ENCODE measurements at regions not wholly inside any gene's neighbourhood (a gene's known extent, or its start where the extent isn't known, plus 50 kb on each side); places are given as distances from the start of the nearest gene placed in this dataset.

DNA sequence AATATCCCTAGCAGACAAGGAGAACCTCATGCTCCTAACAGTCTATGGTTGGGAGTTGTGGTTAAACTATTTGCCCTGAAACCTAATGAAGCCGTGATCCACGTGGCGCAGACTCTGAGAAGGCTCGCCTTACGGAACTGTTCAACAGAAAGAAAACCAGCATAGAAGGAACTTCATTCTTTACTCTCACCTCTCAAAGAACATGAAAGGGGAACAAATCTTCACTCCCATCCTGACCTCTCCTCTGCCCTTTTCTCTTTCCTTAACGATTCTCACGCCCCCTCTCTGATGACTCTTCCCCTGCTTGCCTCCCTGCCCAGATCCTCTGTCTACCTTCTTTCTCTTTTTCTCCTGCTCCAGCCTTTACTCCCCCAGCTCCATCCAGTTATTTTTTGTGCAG is 54.2 kb downstream of the IRAG1 start:
- no peak overlapping the region for H2AK5ac ChIP-seq (ENCODE audit: low read depth, low read length)
- no peak overlapping the region for H3K23ac ChIP-seq (ENCODE audit: insufficient read length)
- no peaks in the 10 kb centered on the region; the same call in 1 of the 2 replicates for H3K23me2 ChIP-seq (ENCODE audit: low read depth, low read length)
- no peaks in the 10 kb centered on the region for H3K79me1 ChIP-seq (ENCODE audit: low read depth, low read length)
- no peak overlapping the region for H2AFZ ChIP-seq (ENCODE audit: low read length)
- H2BK15ac ChIP-seq (ENCODE audit: low read length), result no peak overlapping the region
- POLR2A ChIA-PET (ENCODE audit: partially characterized antibody), result no interaction called here
- CTCF ChIA-PET (ENCODE audit: partially characterized antibody), result interaction anchor here (1.3 to 1.8 kb wide), 2 partner anchors 95 to 227 kb away, joined by 3 read pairs; no protein-coding TSS in a partner anchor
- no peaks in the 10 kb centered on the region for H3K9me3 ChIP-seq (ENCODE audit: insufficient read depth in 2 of 2, low read depth in 1 of 2, low read length in 1 of 2)
- H2BK20ac ChIP-seq (ENCODE audit: low read length), result no peak overlapping the region
- H3K4me3 ChIP-seq (ENCODE audit: extremely low read depth in 1 of 4, insufficient read depth in 2 of 4, low read depth in 3 of 4, low read length in 4 of 4), result no peak overlapping the region
- H3K18ac ChIP-seq (ENCODE audit: extremely low read depth, low read length), result no peak overlapping the region
- H3K56ac ChIP-seq (replicated peaks; ENCODE audit: insufficient read length, low read depth, low read length), result no peak overlapping the region
- no peak overlapping the region for H2BK120ac ChIP-seq (replicated peaks; ENCODE audit: low read depth, low read length)
- H2BK5ac ChIP-seq (ENCODE audit: low read depth, low read length), result no peak overlapping the region
- H4K91ac ChIP-seq (replicated peaks; ENCODE audit: insufficient read length, low read length), result no peak overlapping the region
- no peak overlapping the region for H3K4ac ChIP-seq (replicated peaks; ENCODE audit: insufficient read length, low read depth, low read length)
- H4K8ac ChIP-seq (ENCODE audit: extremely low read depth, insufficient read depth, low read length), result no peak overlapping the region
- no peak overlapping the region for H3K9ac ChIP-seq (replicated peaks in 1 of 4; ENCODE audit: extremely low read depth in 1 of 4, low read depth in 3 of 4, low read length in 3 of 4)
- no peak for DNase-seq (ENCODE audit: low read depth in 1 of 2, low spot score in 2 of 2)
- H2BK12ac ChIP-seq (ENCODE audit: low read depth, low read length), result no peak overlapping the region
- H3K14ac ChIP-seq (ENCODE audit: insufficient read length), result no peak overlapping the region
- H3K79me2 ChIP-seq (ENCODE audit: control insufficient read depth in 1 of 2, insufficient read depth in 2 of 2, low read length in 2 of 2), result no peaks in the 10 kb centered on the region
- FAIRE-seq, result no peak
- no peaks in the 10 kb centered on the region for H4K20me1 ChIP-seq (replicated peaks in 1 of 2; ENCODE audit: control insufficient read depth in 1 of 2, insufficient read depth in 2 of 2, low read length in 2 of 2)
- WGBS, 2 experiments (ENCODE audit: extremely low coverage in 1 of 2, insufficient coverage in 1 of 2, insufficient read length in 1 of 2, insufficient replicate concordance in 2 of 2, low coverage in 1 of 2, low lambda C conversion rate in 2 of 2, missing lambda C conversion rate in 1 of 2), result 94% methylated on average over 7 of the region's 7 CpGs; no CpG with 5 or more reads in 1 of the 2 experiments
- no peak overlapping the region for H3K27ac ChIP-seq (ENCODE audit: low read depth, low read length)
- no peak overlapping the region for H3K4me2 ChIP-seq (ENCODE audit: insufficient read depth in 1 of 2, low read depth in 2 of 2, low read length in 2 of 2)
- no peaks in the 10 kb centered on the region for H3K36me3 ChIP-seq (ENCODE audit: control insufficient read depth in 2 of 4, insufficient read depth in 4 of 4, low read length in 3 of 4)
- no peak overlapping the region for H4K5ac ChIP-seq (ENCODE audit: insufficient read length, low read depth, low read length)
- no peaks in the 10 kb centered on the region for H3K4me1 ChIP-seq (replicated peaks in 1 of 4; ENCODE audit: control insufficient read depth in 3 of 4, insufficient read depth in 4 of 4, low read length in 3 of 4)
- no peaks in the 10 kb centered on the region for H3K27me3 ChIP-seq (replicated peaks in 1 of 4; ENCODE audit: control insufficient read depth in 3 of 4, extremely low read depth in 1 of 4, insufficient read depth in 3 of 4, low read length in 3 of 4)
- TF ChIP-seq JUND (IDR thresholded peaks at IDR 0.05; ENCODE audit: low read length) (no peak), RFX5 (IDR thresholded peaks at IDR 0.05; ENCODE audit: borderline replicate concordance, low read depth, low read length) (no peak), CBX5 (IDR thresholded peaks at IDR 0.05; ENCODE audit: low read depth, low read length) (no peak), SIX5 (IDR thresholded peaks at IDR 0.05; ENCODE audit: low read depth, low read length) (no peak), EP300 (IDR thresholded peaks at IDR 0.05; ENCODE audit: borderline replicate concordance in 1 of 2, low read depth in 2 of 2, low read length in 2 of 2) (no peak), TBP (IDR thresholded peaks at IDR 0.05; ENCODE audit: low read depth, low read length) (no peak), CHD2 (IDR thresholded peaks at IDR 0.05; ENCODE audit: low read length) (no peak), POLR2A (IDR thresholded peaks at IDR 0.05; ENCODE audit: control extremely low read depth in 1 of 2, low read depth in 2 of 2, low read length in 2 of 2) (no peak), KDM5A (IDR thresholded peaks at IDR 0.05; ENCODE audit: low read length) (no peak), TAF7 (optimal IDR thresholded peaks at IDR 0.05; ENCODE audit: borderline replicate concordance, low read depth, low read length) (no peak), TCF12 (IDR thresholded peaks at IDR 0.05; ENCODE audit: low read depth, low read length) (no peak)
- TF ChIP-seq, protein P1, sequence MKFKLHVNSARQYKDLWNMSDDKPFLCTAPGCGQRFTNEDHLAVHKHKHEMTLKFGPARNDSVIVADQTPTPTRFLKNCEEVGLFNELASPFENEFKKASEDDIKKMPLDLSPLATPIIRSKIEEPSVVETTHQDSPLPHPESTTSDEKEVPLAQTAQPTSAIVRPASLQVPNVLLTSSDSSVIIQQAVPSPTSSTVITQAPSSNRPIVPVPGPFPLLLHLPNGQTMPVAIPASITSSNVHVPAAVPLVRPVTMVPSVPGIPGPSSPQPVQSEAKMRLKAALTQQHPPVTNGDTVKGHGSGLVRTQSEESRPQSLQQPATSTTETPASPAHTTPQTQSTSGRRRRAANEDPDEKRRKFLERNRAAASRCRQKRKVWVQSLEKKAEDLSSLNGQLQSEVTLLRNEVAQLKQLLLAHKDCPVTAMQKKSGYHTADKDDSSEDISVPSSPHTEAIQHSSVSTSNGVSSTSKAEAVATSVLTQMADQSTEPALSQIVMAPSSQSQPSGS (IDR thresholded peaks at IDR 0.05; ENCODE audit: low read length), result no peak
- TF ChIP-seq, protein P2, sequence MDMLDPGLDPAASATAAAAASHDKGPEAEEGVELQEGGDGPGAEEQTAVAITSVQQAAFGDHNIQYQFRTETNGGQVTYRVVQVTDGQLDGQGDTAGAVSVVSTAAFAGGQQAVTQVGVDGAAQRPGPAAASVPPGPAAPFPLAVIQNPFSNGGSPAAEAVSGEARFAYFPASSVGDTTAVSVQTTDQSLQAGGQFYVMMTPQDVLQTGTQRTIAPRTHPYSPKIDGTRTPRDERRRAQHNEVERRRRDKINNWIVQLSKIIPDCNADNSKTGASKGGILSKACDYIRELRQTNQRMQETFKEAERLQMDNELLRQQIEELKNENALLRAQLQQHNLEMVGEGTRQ (IDR thresholded peaks at IDR 0.05; ENCODE audit: low read length), result no peak

All from H1 (cell line).